GM18505 (cell line): ENCODE measurements at regions not wholly inside any gene's neighbourhood (a gene's known extent, or its start where the extent isn't known, plus 50 kb on each side); places are given as distances from the start of the nearest gene placed in this dataset.

ENCODE experiments used
- ATAC-seq: cut with Tn5 transposase; IDR thresholded peaks from one replicate; pipeline ENCODE4 v1.9.1; 2021; ENCODE audit not compliant: unreplicated experiment
- POLR2A ChIP-seq: IDR thresholded peaks from 4 replicates; pipeline ENCODE4 v1.6.1; 2011; ENCODE audit warnings: borderline replicate concordance; ENCODE audit not compliant: insufficient read depth, insufficient read length; ENCODE audit errors: extremely low read depth

- TF ChIP-seq POLR2A = no peak
- ATAC-seq = no peak
Observed at GRCh38 chr3:135788146-135788545, 177.4 kb upstream of the PPP2R3A start.

- ATAC-seq = no peak
Observed at GRCh38 chr3:135788978-135789377, 176.6 kb upstream of the PPP2R3A start.

GRCh38 chr3:135792174-135792573 is 173.4 kb upstream of the PPP2R3A start:
- no peak for ATAC-seq
- no peak for TF ChIP-seq POLR2A

More at GRCh38 chr3:135788978-135789377, 176.6 kb upstream of the PPP2R3A start:
- TF ChIP-seq POLR2A = no peak

GRCh38 chr3:135792858-135793475 is 172.6 kb upstream of the PPP2R3A start:
- TF ChIP-seq POLR2A = no peak
- ATAC-seq = no peak

GRCh38 chr3:135800071-135800549 is 165.4 kb upstream of the PPP2R3A start:
- no peak for TF ChIP-seq POLR2A
- ATAC-seq = no peak

GRCh38 chr3:135801018-135801417 is 164.5 kb upstream of the PPP2R3A start:
- no peak for ATAC-seq
- no peak for TF ChIP-seq POLR2A

- TF ChIP-seq POLR2A = no peak
- no peak for ATAC-seq
Observed at GRCh38 chr3:135802171-135802570, 163.4 kb upstream of the PPP2R3A start.

GRCh38 chr3:135803028-135803692 is 162.4 kb upstream of the PPP2R3A start:
- no peak for ATAC-seq

GRCh38 chr3:135805752-135806151 is 159.8 kb upstream of the PPP2R3A start:
- TF ChIP-seq POLR2A = no peak
- ATAC-seq = no peak

More at GRCh38 chr3:135803028-135803692, 162.4 kb upstream of the PPP2R3A start:
- TF ChIP-seq POLR2A = no peak

- TF ChIP-seq POLR2A = no peak
- no peak for ATAC-seq
Observed at GRCh38 chr3:135806317-135806716, 159.2 kb upstream of the PPP2R3A start.

GRCh38 chr3:135807879-135808278 is 157.6 kb upstream of the PPP2R3A start:
- no peak for TF ChIP-seq POLR2A

GRCh38 chr3:135809021-135809634 is 156.4 kb upstream of the PPP2R3A start:
- TF ChIP-seq POLR2A = no peak
- ATAC-seq = no peak

More at GRCh38 chr3:135807879-135808278, 157.6 kb upstream of the PPP2R3A start:
- no peak for ATAC-seq

- ATAC-seq = no peak
- no peak for TF ChIP-seq POLR2A
Observed at GRCh38 chr3:135811651-135812050, 153.9 kb upstream of the PPP2R3A start.

GRCh38 chr3:135812057-135812456 is 153.5 kb upstream of the PPP2R3A start:
- no peak for ATAC-seq
- no peak for TF ChIP-seq POLR2A
